Body of pancreas (tissue), 4 donors: ENCODE measurements at regions not wholly inside any gene's neighbourhood (a gene's known extent, or its start where the extent isn't known, plus 50 kb on each side); places are given as distances from the start of the nearest gene placed in this dataset.

Experiments
- CTCF ChIP-seq, 7 experiments: fragments of 450-650 bp in 4 of 7; fragments of 200-600 bp in 3 of 7; sonication (generic) in 3 of 7; IDR thresholded peaks; one replicate each; pipeline ENCODE4 v1.5.1; 2016 to 2019; ENCODE audit warnings: antibody characterized with exemption in 7 of 7
- POLR2A ChIP-seq, 3 donors: fragments of 450-650 bp; IDR thresholded peaks; one replicate each; pipeline ENCODE4 v1.6.1; 2016; ENCODE audit warnings: antibody characterized with exemption in 3 of 3, mild to moderate bottlenecking in 2 of 3

DNA sequence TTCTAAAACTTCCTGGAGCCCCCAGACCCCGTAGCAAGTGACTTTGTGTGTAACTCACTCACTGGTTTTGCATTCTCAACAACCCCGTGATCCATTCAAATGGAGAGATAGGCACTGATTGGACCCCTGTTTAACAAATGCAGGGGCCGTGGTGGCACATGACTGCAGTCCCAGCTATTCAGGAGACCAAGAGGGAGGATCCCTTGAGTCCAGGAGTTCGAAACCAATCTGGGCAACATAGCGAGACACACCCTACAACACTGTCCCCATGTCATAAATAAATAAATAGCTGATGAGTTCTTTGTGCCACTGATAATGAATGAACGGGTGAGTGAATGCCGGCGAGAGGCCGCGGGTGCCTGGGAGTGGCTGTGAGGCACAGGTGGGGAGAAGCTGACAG, 59.4 kb upstream of the PAX7 start:
- no peak for TF ChIP-seq CTCF (IDR thresholded peaks at IDR 0.05)
- no peak for TF ChIP-seq POLR2A (IDR thresholded peaks at IDR 0.05)
